NT2/D1 (cell line): ENCODE measurements at regions not wholly inside any gene's neighbourhood (a gene's known extent, or its start where the extent isn't known, plus 50 kb on each side); places are given as distances from the start of the nearest gene placed in this dataset.
A peak's percentile ranks its signal among the peaks of the same experiment; 100 is the strongest.
"Not testable (repeated sequence)": the region's sequence is repeated elsewhere in the genome, so short reads cannot be mapped to it uniquely, and the experiment has no call there.

Experiments used
- DNase-seq: peaks from one replicate; pipeline ENCODE4 v3.0.0-alpha.2; 2011; ENCODE audit warnings: low read depth, low spot score
- H3K27me3 ChIP-seq: 2 replicates; pipeline ENCODE4 v1.6.0; 2011; ENCODE audit warnings: mild to moderate bottlenecking; ENCODE audit not compliant: insufficient read length, insufficient read depth
- H3K36me3 ChIP-seq: 2 replicates; pipeline ENCODE4 v1.6.1; 2011; ENCODE audit warnings: mild to moderate bottlenecking, low read length, mixed read lengths; ENCODE audit not compliant: insufficient read depth, insufficient read length
- H3K4me1 ChIP-seq: 2 replicates; pipeline ENCODE4 v1.5.1; 2011; ENCODE audit not compliant: insufficient read depth, insufficient read length
- H3K4me3 ChIP-seq: 2 replicates; pipeline ENCODE4 v1.5.1; 2011; ENCODE audit warnings: low read depth; ENCODE audit not compliant: insufficient read length
- H3K9ac ChIP-seq: 2 replicates; pipeline ENCODE4 v1.6.0; 2011; ENCODE audit warnings: low read depth; ENCODE audit not compliant: insufficient read length
- H3K9me3 ChIP-seq: 2 replicates; pipeline ENCODE4 v1.5.1; 2011; ENCODE audit warnings: mild to moderate bottlenecking, low read length; ENCODE audit not compliant: insufficient read depth
- SUZ12 ChIP-seq: IDR thresholded peaks from 2 replicates; pipeline ENCODE4 v1.6.1; 2011; ENCODE audit not compliant: insufficient read length, insufficient read depth; ENCODE audit errors: extremely low read depth
- YY1 ChIP-seq: IDR thresholded peaks from 2 replicates; pipeline ENCODE4 v1.6.1; 2011; ENCODE audit not compliant: insufficient read length, insufficient read depth
- ZNF274 ChIP-seq: IDR thresholded peaks from 2 replicates; pipeline ENCODE4 v1.6.1; 2011; ENCODE audit warnings: mild to moderate bottlenecking, low read depth, low read length

GRCh38 chr6:157753291-157753690 is 69.8 kb upstream of the SNX9 start:
- Histone ChIP-seq H3K27me3 (no peaks in the 10 kb centered on the region), H3K9me3 (peaks cover 19% of the 10 kb centered on the region), H3K4me1 (no peaks in the 10 kb centered on the region), H3K9ac (no peak overlapping the region), H3K4me3 (no peak overlapping the region), H3K36me3 (no peaks in the 10 kb centered on the region)
- no peak for TF ChIP-seq SUZ12
- no peak for TF ChIP-seq ZNF274
- no peak for TF ChIP-seq YY1
- no peak for DNase-seq

- H3K27me3 ChIP-seq, H3K4me1 ChIP-seq, H3K36me3 ChIP-seq, H3K4me3 ChIP-seq, DNase-seq, H3K9ac ChIP-seq: not testable (repeated sequence)
- peaks cover 19% of the 10 kb centered on the region for H3K9me3 ChIP-seq
Observed at GRCh38 chr6:157753801-157754200, 69.2 kb upstream of the SNX9 start.

- Histone ChIP-seq H3K4me1 (no peaks in the 10 kb centered on the region), H3K9me3 (peaks cover 19% of the 10 kb centered on the region), H3K36me3 (no peaks in the 10 kb centered on the region), H3K9ac (no peak overlapping the region), H3K27me3 (no peaks in the 10 kb centered on the region), H3K4me3 (no peak overlapping the region)
- no peak for DNase-seq
- TF ChIP-seq YY1 (no peak), SUZ12 (no peak), ZNF274 (no peak)
Observed at GRCh38 chr6:157754351-157754750, 68.7 kb upstream of the SNX9 start.

DNA sequence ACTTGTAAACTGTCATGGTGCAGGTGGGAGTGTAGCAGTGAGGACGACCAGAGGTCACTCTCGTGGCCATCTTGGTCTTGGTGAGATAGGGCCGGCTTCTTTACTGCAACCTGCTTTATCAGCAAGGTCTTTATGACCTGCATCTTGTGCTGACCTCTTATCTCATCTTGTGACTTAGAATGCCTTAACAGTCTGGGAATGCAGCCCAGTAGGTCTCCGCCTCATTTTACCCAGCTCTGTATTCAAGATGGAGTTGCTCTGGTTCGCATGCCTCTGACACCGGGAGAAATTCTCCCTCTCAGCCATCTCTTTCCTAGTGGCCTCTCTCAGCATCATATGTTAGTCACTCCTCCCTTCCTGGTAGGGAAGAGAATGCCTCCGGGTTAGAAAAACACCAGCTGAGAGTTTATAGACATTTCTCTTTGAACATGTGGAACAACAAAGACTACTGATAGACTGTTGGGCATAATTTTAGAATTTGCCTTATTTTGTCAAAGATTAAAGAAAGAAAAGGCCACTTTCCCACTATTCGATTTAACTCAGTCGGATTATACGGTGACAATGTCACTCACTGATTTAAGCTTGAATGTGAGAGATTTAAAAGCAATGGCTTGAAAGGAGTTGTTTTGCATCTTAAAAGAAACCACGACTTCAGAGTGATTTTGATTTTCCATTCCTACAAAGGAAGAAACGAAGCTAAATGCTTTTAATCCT is 67.9 kb upstream of the SNX9 start:
- Histone ChIP-seq H3K9ac (no peak overlapping the region), H3K9me3 (peaks cover 17% of the 10 kb centered on the region), H3K4me3 (no peak overlapping the region), H3K27me3 (no peaks in the 10 kb centered on the region), H3K4me1 (no peaks in the 10 kb centered on the region), H3K36me3 (no peaks in the 10 kb centered on the region)
- no peak for DNase-seq
- peak; percentile 10 for TF ChIP-seq YY1
- no peak for TF ChIP-seq SUZ12
- no peak for TF ChIP-seq ZNF274

- no peaks in the 10 kb centered on the region for H3K4me1 ChIP-seq
- H3K36me3 ChIP-seq = no peaks in the 10 kb centered on the region
- H3K27me3 ChIP-seq = no peaks in the 10 kb centered on the region
- DNase-seq = no peak
- no peak overlapping the region for H3K9ac ChIP-seq
- H3K4me3 ChIP-seq = no peak overlapping the region
- no peak for TF ChIP-seq YY1
- TF ChIP-seq ZNF274 = no peak
- TF ChIP-seq SUZ12 = no peak
- H3K9me3 ChIP-seq = peaks cover 14% of the 10 kb centered on the region
Observed at GRCh38 chr6:157755746-157756411, 67.2 kb upstream of the SNX9 start.

GRCh38 chr6:157756708-157757429 is 66.2 kb upstream of the SNX9 start:
- Histone ChIP-seq H3K4me3 (no peak overlapping the region), H3K4me1 (peaks cover under 1% of the 10 kb centered on the region), H3K36me3 (no peaks in the 10 kb centered on the region), H3K9ac (no peak overlapping the region), H3K27me3 (no peaks in the 10 kb centered on the region), H3K9me3 (peaks cover 6% of the 10 kb centered on the region)
- peak; percentile 70 for DNase-seq
- TF ChIP-seq SUZ12 (no peak), ZNF274 (no peak), YY1 (no peak)
